Muscle of arm (tissue), 1 donor: ENCODE measurements at regions not wholly inside any gene's neighbourhood (a gene's known extent, or its start where the extent isn't known, plus 50 kb on each side); places are given as distances from the start of the nearest gene placed in this dataset.

Experiments used
- DNase-seq: peaks from one replicate; pipeline ENCODE4 v3.0.0-alpha.2; 2013

- no peak for DNase-seq
Measured at GRCh38 chr1:225707824-225708223, 54.9 kb upstream of the ENAH start.

GRCh38 chr1:225709101-225709500 lies 56.2 kb upstream of the ENAH start:
- no peak for DNase-seq

GRCh38 chr1:225710804-225711203 lies 57.9 kb upstream of the ENAH start:
- peak; percentile 55 for DNase-seq

GRCh38 chr1:225711236-225711937 lies 58.5 kb upstream of the ENAH start:
- no peak for DNase-seq

GRCh38 chr1:225712391-225712790 lies 59.5 kb upstream of the ENAH start:
- DNase-seq = no peak

GRCh38 chr1:225713281-225713680 lies 60.4 kb upstream of the ENAH start:
- DNase-seq = no peak

GRCh38 chr1:225720937-225721336 lies 56.7 kb upstream of the SRP9 start:
- no peak for DNase-seq

GRCh38 chr1:225724251-225724650 lies 53.4 kb upstream of the SRP9 start:
- no peak for DNase-seq
